ENCODE measurements at regions not wholly inside any gene's neighbourhood (a gene's known extent, or its start where the extent isn't known, plus 50 kb on each side); places are given as distances from the start of the nearest gene placed in this dataset.

DNA sequence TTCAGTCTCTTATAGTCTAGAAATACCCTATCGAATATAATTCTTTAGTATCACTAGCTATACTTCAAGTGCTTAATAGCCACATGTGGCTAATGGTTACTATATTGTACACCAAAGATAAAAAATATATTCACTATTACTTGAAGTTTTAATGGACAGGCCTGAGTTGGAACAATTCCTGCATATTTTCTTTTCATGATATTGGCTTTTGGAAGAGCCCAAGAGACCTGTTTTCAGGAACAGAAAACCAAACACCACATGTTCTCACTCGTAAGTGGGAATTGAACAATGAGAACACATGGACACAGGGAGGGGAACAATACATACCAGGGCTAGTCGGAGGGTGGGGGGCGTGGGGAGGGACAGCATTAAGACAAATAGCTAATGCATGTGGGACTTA lies 334.4 kb upstream of the TRIB2 start:
- no peak for DNase-seq (ENCODE audit: extremely low read depth in 1 of 2, low read depth in 1 of 2)

DNA sequence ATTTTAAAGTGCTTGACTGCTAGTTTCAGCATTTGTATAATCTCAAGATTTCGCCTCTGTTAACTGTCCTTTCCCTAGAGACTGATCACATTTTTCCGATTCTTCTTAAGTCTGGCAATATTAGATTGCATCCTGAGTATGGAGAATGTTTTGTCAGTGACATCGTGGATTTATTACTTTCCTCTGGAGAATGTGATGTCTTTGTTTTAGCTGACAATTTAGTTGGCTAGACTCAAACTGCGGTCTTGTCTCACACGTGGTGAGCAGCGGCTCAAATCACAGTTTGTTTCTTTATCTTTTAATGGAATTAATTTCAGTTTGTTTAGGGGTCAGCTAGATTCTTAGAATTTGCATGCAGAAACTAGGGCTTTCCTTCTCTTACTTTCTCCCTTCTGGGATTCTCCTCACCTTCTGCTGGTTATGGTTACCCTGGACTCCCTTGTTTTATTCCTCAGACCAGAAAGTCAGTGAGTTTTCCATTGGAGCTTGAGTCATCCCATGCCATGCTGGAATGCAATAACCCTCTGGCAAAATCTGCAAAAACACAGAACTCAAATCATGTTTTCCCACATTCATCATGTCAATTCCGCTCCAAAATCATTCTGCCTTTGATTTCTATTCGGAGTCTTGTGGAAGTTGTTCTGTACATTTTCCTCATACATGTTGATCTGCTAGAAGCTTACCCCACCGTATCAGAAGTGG lies 327.2 kb upstream of the TRIB2 start:
- DNase-seq (ENCODE audit: extremely low read depth in 1 of 2, low read depth in 1 of 2): no peak

DNA sequence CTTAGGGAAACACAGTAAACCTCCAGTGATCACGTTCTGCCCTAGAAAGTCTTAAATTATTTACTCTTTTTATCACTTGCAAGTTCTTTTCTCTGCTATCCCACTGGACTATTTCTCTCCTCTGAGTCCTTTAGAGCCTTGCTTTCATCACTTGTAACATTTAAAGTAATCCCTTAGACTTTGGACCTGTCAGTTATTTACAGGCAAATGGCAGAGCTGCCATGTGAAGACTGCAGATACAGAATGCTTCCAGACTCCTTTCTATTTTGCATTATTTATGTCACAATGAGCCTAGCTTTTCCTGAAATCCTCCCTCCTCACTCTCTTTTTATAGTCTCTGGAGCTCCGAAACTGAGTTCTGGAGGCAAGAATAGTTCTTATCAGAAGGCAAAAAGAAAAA lies 325.6 kb upstream of the TRIB2 start:
- DNase-seq (ENCODE audit: extremely low read depth in 1 of 2, low read depth in 1 of 2): no peak

GRCh38 chr2:12396699-12397098 lies 320.0 kb upstream of the TRIB2 start:
- DNase-seq (ENCODE audit: extremely low read depth in 1 of 2, low read depth in 1 of 2): no peak

DNA sequence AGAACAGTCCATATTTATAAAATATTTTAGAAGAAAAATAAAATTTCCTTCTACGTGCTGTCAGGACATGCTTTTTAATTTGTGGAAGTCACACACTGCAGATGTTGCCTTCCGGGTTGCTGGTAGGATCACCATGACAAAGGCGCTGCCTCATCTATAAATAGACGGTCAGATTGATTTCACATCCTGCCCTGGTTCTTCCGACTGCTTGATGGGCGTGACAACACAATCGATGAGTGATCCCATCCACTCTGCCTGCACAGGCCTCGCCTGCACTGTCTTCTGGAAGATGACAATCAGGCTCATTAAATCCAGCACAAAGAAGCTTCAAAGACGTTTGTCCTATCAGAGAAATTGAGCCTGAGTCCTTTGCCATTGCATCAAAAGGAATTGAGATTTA lies 318.9 kb upstream of the TRIB2 start:
- no peak for DNase-seq (ENCODE audit: extremely low read depth in 1 of 2, low read depth in 1 of 2)

- DNase-seq (ENCODE audit: extremely low read depth in 1 of 2, low read depth in 1 of 2): no peak
These were observed 317.5 kb upstream of the TRIB2 start for GRCh38 chr2:12399240-12399639.

DNA sequence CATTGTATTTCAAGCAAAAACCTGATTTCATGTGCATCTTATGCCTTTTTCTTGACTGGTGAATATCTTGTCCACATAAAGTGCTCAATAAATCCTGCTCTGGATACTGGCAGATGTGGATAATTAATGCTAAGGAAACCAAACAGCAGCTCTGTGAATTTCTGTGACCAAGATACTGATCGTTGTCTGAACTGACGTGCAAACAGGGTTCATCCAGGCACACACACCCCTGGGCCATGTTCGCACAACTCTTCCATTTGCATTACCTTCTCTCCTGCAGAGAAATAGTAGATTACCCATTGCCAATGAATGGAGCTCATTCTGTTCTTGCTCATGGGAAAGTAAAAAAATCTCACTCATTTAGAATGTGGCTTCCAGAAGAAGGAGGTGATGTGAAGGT lies 316.2 kb upstream of the TRIB2 start:
- no peak for DNase-seq (ENCODE audit: extremely low read depth in 1 of 2, low read depth in 1 of 2)

- no peak for DNase-seq (ENCODE audit: extremely low read depth in 1 of 2, low read depth in 1 of 2)
These were observed 314.1 kb upstream of the TRIB2 start for GRCh38 chr2:12402440-12403139.

GRCh38 chr2:12404497-12404896 lies 312.2 kb upstream of the TRIB2 start:
- no peak for DNase-seq (ENCODE audit: extremely low read depth in 1 of 2, low read depth in 1 of 2)

- DNase-seq (ENCODE audit: extremely low read depth in 1 of 2, low read depth in 1 of 2): no peak
These were observed 309.6 kb upstream of the TRIB2 start for GRCh38 chr2:12407160-12407559.

DNA sequence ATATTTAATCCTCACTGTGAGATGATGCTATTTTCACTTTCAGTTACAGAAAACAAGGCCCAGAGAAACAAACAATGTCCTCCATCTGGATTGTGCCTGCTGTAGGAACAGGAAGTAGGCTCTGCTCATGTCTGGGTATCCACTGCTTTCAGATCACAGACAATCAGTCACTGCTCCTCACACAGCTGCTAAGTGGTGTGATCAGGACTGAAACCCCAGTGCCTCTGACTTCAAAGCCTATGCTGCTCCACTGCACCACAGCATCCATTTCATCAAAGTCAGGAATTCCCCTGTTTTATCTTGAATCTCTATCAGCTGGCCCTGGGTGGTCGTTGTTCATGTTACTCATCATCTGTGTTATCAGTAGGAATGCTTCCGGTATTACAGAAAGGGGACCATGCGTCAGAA lies 303.8 kb upstream of the TRIB2 start:
- no peak for DNase-seq (ENCODE audit: extremely low read depth in 1 of 2, low read depth in 1 of 2)

DNA sequence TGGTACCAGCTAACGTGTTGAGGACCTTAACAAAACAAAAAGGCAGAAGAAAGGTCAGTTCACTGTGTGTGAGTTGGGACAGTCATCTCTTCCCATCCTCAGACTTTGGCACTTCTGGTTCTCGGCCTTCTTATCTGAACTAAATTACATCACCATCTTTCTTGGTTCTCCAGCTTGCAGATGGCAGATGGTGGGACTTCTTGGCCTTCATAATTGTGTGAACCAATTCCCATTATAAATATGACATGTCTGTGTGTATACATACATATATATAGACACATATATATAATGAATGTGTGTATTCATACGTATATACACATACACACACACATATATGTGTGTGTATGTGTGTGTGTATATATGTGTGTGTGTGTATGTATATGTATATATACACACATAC lies 301.2 kb upstream of the TRIB2 start:
- DNase-seq (ENCODE audit: extremely low read depth in 1 of 2, low read depth in 1 of 2): no peak

- DNase-seq (ENCODE audit: extremely low read depth in 1 of 2, low read depth in 1 of 2): peak in 1 of 2 donors; percentile 32
These were observed 300.1 kb upstream of the TRIB2 start for GRCh38 chr2:12416600-12416999.

- DNase-seq (ENCODE audit: extremely low read depth in 1 of 2, low read depth in 1 of 2): no peak
These were observed 298.9 kb upstream of the TRIB2 start for GRCh38 chr2:12417786-12418185.

- DNase-seq (ENCODE audit: extremely low read depth in 1 of 2, low read depth in 1 of 2): no peak
These were observed 296.9 kb upstream of the TRIB2 start for GRCh38 chr2:12419803-12420202.

DNA sequence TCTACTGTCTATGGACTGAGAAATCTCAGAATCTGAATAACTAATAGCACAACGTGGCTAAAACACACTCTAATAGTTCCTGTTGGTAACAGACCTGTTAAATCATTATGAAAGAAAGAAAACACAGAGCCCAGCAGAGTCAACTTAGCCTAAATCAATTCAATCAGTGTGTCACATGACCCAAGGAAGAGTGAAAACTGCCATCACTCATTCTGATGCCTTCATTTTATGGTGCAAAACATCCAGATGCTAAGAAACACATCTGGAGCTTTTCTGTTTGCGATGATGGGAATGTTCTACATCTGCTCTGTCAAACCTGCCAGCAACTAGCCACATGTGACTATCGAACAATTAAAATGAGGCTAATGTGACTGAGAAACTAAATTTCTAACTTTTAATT lies 295.7 kb upstream of the TRIB2 start:
- no peak for DNase-seq (ENCODE audit: extremely low read depth in 1 of 2, low read depth in 1 of 2)

GRCh38 chr2:12424219-12424618 lies 292.5 kb upstream of the TRIB2 start:
- DNase-seq (ENCODE audit: extremely low read depth in 1 of 2, low read depth in 1 of 2): no peak

- DNase-seq (ENCODE audit: extremely low read depth in 1 of 2, low read depth in 1 of 2): no peak
These were observed 291.9 kb upstream of the TRIB2 start for GRCh38 chr2:12424809-12425208.

DNA sequence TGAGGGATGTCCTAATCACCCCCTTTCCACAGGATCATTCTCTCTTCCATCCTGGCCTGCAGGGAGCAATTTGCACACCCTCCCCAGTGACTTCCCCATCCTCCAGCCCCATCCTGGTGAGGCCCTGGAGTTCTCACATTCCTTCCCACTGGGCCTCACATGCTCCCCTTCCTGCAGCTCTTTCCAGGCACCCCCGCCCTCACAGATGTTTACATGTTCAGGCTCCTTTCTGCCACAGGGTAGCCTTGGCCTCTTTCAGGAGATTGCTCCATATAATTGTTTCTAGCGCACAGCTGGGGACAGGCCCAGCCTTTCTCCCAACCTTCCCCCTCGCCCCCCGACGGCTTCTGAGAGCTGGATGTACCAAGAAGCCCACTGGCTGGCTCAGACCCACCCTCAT lies 288.4 kb upstream of the TRIB2 start:
- no peak for DNase-seq (ENCODE audit: extremely low read depth in 1 of 2, low read depth in 1 of 2)

GRCh38 chr2:12428786-12429185 lies 287.9 kb upstream of the TRIB2 start:
- DNase-seq (ENCODE audit: extremely low read depth in 1 of 2, low read depth in 1 of 2): no peak

DNA sequence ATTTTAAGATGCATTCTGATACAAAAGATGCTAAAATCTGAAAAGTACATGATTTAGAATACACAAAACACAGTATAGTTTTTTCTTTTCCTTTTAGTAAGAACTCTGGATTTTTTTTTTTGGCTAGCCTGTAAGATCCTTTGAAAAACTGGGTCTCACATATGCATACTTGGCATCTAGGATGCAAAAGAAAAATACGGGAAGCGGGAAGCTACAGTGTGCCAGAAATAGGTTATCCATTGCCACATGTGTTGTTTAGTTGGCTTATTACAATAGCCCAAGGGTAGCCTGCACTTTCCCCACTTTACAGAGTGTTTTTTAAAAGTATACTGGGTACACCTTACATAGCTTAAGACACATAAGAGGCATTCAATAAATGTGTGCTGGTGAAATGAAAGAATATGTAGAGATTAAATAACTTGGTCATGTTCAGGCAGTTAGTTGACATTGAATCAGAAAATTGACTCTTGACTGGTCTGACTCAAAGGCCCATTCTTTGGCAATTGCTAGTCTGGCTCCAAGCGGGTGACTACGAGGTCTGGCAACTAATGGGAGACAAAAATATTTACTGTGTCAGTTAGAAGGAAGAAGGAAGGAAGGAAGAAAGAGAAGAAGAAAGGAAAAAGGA lies 286.8 kb upstream of the TRIB2 start:
- DNase-seq (ENCODE audit: extremely low read depth in 1 of 2, low read depth in 1 of 2): no peak

- no peak for DNase-seq (ENCODE audit: extremely low read depth in 1 of 2, low read depth in 1 of 2)
These were observed 286.2 kb upstream of the TRIB2 start for GRCh38 chr2:12430407-12431133.
